ENCODE measurements at regions not wholly inside any gene's neighbourhood (a gene's known extent, or its start where the extent isn't known, plus 50 kb on each side); places are given as distances from the start of the nearest gene placed in this dataset.

DNA sequence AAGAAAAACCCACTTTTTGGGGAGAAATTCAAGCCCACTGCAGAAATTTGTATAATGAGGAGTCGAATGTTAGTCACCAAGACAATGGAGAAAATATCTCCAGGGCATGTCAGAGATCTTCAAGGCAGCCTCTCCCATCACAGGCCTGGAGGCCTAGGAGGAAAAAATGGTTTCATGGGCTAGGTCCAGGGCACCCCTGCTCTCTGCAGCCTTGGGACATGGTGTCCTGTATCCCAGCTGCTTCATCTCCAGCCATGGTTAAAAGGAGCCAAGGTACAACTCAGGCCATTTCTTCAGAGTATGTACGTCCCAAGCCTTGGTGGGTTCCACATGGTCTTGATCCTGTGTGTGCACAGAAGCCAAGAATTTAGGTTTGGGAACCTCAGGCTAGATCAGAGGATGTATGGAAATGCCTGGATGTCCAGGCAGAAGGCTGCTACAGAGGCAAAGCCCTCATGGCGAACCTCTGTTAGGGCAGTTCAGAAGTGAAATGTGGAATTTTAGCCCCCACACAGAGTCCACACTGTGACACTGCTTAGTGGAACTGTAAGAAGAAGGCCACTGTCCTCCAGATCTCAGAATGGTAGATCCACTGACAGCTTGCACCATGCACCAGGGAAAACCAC is 561.4 kb downstream of the ISL1 start:
- no peak for DNase-seq

DNA sequence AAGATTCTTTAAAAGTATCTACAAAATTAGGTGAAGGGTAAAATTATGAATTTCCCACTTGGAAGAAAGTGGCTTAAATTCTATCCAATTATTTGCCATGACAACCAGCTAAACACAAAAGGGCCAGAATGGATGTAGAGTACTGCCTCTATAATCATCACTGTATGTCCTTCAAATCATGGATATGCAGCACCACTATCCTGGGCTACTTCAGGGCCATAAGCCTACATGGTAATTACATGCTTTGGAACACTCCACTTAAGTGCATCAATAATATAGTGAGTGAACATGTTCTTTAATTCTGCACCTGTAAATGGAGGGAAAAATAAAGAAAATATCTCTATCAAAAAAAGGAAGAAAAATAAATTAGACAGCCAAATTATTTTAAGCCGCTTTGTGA is 575.2 kb downstream of the ISL1 start:
- DNase-seq, result no peak

DNA sequence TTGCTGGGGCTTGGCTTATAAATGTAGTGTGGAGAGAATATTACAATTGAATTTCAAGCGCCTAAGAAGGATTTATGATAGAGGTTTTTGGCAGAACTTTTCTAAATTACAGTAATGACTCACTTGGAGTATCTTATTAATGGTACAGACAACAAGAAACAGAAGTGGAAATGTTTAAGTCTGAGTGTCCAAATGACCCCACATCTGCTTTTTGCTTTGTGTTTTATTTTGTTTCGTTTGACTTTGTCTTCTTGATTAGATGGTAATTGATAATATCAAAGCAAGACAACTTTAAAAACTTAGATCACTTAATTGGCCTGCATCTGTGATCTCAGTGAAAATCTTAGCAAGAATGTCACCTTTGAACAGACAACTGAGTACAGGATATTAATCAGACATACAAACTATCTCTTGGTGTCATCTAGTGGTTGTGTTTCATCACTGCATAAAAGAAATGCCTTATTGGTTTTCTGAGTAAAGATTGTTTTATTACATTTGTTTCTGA is 577.4 kb downstream of the ISL1 start:
- no peak for DNase-seq

DNA sequence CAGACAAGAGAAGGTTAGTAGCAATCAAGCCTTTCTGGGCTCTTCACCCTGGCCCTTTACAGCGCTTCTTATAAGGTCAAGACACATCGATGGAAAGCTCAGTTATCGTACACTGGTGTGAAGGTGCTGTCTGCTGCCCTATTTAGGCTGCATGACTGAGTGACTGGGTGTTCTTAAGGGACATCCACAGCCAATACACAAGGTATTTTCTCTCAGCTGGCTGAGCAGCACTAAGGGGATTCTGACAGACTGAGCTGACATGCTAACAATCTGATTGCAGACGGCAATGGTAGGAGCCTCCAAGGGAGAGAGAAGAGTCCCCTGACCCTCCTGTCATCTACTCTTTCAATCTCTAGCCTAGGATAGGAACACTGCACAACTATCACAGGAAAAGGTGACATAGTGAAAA is 577.9 kb downstream of the ISL1 start:
- DNase-seq, result no peak

DNA sequence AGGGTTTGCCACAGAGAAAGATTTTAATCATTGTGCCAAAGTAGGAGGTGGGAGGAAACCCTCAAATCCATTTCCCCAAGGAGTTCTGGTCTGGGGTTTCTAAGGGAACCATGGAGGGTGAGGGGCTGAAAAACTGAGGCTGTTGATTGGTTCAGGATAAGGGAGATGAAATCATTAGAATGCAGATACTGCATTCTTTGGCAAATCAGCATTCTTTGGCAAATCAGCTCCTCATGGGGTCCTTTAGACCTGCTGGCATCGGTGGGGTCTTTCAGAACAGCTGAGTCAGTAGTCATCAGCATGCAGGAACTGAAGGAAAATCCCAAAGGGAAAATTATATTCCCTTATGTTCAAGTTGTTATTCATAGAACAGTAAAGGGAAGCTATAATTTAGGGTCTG is 585.5 kb downstream of the ISL1 start:
- DNase-seq, result no peak

DNA sequence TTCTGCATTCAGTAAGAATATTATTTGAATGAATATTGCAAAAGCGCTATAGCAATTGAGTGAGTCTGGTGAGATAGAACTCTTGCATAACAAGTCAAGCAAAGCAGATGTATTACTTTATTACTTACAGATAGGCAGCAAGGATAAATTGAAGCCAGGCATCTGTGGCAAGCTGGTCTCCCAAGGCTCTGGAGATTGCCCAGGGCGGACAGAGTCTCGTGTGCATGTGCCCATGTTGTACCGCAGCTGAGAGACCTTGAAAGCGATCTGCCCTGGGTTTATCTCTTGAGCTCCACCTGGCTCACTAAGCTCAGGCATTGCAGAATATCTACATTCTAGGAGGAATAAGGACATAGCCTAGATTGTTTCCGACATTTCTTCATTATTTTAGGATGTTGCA is 591.6 kb downstream of the ISL1 start:
- no peak for DNase-seq

DNA sequence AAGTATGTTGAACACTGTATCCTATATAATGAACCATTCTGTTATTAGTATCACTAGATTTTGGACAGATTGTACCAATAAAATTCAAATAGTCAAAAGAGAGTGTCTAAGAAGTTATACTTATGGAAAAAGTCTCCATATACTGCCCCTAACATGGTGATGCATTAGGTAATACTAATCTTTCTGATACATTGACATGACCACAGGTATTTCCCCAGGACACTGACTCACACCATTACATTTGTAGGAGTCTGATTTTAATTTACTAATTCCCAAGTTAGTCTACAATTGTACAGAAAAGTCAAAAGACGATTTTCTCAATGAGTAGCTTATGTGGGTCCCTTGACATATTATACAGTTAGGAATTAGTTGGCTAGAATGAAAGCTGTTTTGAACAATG is 593.8 kb downstream of the ISL1 start:
- no peak for DNase-seq

DNA sequence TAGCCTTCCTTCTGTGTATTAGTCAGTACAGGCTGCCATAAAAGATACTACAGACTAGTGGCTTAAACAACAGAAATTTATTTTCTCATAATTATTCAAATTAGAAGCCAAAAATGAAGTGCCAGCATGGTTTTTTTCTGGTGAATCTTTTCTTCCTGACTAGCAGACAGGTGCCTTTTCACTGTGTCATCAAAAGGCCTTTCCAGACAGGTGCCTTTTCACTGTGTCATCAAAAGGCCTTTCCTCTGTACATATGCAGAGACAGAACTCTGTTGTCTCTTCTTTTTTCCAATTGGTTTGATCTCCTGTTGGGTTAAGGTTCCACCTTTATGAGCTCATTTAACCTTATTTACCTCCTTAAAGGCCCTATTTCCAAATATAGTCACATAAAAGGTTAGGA is 599.9 kb downstream of the ISL1 start:
- no peak for DNase-seq

DNA sequence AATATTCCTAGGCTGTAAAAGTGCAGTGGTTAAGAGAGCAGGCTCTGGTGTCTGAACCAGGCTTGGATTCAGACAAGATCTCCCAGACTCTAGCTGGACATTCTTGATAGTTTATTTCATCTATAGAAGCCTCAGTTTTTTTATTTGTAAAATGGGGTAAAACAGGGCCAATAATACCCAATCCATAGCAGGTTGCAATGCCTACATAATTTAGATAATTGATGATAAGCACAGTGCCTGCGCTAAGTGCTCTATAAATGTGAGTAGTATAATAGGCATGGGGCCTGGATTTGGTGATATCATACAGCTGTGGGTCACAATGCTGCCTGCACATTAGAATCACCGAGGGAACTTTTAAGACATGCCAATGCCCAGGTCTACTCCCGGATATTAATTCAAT is 603.5 kb downstream of the ISL1 start:
- no peak for DNase-seq

DNA sequence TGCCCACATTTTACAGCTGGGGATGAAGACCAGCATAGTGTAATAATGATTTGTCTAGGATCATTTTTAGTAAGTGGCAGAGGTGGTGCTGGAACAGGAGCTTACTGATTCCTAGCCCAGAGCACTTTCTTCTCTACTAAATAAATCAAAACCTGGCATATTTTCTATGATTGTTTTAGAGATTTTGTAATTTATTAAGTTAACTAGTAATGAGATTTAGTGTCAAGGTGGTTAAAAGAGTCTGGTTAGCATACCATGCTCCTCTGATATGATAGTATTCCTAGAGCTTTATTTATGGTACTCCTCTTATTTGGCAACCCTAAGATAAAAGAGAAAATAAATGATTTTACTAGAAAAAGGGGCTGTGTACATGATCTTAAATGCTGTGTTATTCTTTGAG is 604.0 kb downstream of the ISL1 start:
- DNase-seq, result no peak

DNA sequence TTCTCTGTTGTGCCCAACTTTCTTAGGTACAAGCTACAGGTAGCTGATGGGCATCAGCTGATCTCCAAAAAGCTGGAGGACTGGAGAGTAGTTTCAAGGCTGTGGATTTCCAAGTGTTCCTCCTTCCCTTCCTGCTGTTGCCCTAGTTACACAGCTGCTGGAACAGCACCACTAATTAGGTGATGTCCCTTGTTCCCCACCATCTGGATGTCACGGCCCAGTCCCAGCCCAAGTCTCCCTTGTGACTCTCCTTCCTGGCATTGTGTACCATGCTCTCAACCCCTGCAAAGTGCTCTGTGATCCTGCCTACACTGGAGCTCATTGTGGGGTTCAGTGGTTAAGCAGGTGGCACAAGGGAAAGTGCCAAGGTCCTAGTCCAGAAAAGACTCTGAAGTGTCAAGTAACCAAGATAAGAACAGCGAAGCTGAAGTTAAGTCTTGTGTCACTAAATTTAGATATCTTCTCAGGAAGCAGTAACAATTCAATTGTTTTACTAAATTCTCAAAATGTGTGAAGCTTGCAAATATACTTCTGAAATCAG is 604.5 kb downstream of the ISL1 start:
- no peak for DNase-seq

DNA sequence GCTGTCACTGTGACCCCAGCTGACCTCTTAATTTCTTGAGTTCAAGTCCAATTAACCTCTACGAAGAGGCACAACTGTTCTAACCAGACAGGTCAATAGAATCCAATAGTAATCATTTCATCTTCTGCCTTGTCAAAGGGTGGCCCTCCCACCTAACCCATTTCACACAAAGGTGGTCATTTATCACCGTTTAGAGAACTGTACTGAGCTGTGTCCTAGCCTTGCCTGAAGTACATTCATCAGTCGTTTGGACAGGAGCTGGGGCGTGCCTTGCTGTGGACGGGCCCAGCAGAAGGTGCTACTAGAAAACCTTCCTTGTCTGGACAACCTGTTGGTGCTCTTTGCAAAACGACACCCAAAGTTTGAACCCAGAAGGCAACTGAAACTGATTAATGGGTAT is 605.4 kb downstream of the ISL1 start:
- DNase-seq, result no peak

DNA sequence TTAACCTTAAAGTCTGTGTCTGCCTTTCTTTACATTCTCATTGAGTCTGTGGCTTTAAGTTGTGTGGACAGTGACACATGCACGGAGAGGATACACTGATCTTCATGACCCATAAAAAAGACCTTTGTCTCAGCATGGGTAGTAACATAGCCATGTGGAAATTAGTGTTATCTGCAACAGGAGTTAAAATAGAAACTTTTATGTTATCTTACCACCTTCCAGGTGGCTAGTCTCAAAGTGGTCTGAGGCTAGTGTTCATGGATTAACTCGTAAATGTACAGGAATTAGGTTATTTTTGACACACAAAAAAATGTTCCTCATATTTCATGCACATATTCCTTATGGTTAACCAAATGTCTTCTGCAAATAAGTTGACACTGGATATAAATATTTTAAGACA is 607.0 kb downstream of the ISL1 start:
- DNase-seq, result no peak

DNA sequence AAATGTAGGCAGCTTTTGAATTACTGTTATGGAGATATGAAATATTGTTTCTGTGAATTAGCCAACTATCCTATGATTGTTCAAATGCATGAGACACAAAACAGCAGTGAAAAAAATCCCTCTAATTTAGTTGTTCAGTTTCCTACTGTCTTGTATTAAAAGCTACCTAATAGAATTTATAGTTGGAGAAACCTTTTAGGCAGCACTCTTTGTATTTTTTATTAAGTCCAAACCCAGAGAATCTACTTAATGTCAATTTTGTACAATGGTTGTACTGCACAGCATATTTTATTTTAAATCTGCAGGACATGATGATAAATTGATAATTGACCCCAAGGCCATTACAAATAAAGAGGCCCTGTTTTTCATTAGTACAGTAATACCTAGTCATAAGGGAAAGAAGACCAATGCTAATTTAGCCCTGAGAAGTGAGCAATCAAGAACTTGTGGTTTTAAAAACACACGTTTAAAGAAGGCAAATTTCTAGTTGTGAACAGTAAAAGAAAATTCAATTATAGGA is 607.5 kb downstream of the ISL1 start:
- DNase-seq, result no peak

DNA sequence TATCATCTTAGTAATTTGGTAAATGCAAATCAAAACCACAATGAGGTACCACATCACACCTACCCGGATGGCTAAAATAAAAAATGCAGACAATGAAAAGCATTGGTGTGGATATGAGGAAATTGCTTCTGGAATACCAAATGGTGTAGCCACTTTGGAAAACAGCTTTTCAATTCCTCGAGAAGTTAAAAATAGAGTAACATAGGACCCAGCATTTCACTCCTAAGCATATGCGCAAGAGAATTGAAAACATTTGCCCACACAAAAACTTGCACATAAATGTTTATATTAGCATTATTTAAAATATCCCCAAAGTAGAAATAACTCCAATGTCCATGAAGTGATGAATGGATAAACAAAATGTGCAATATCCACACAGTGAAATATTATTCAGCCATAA is 608.7 kb downstream of the ISL1 start:
- DNase-seq, result no peak

DNA sequence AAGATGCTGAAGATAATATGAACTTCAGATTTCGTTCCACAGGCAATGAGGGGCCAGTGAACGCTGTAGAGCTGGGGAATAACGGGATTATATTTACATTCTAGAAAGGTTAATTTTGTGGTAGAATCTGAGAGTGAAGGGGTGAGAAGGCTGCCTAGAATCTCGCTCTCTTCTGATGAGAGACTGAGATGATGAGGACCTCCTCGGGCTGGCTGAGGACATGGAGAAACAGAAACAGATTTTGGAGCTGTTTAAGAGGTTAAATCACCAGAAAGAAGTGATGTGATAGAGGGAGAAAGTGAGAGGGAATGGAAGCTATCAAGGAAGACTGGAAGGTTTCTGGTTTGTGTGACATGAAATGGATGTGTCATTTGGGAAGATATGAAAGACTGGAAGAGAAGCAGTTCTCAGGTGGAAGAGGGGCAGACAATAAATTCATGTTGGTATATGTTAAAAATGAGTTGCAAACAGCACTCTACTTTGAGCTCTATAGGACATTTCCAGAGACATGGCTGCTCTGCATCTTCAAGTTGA is 612.6 kb downstream of the ISL1 start:
- DNase-seq, result no peak

DNA sequence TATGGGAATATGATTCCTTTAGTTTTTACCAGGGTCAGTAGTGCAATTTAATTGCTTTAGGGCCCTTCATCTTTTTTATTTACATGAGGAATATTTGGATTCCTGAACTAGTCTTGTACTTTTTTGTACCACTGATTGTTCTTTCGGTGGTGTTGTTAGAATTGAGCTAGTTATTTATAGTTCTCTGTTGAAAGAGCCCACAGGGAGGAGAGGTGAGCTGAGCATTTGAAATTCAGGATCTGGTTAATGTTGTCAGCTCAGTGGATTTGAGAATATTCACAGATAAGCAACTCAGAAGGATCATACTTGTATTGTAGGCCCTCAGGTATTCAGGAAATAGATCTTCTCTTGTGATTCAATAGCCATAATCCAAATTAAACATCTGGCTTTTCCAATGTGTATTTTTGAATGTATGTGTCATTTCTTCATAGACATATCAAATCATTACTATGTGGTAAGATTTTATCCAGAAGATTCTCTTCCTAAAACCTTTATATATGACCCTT is 613.2 kb downstream of the ISL1 start:
- DNase-seq, result no peak

DNA sequence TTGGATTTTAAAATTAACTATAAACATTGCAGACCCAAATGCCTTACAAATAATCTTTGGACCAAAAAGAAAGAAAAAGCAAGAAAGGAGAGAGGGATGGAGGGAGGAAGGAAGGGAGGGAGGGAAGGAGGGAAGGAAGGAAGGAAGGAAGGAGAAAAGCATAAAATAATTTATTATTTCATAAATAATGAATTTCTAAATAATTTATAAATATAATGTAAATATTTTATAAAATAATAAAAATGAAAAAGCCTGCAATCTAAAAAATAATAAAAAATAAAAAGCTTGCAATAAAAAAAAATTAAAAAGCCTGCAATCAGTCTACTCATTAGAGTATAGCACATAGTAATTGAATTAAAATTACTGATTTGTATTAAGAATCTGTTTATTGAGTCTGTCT is 614.3 kb downstream of the ISL1 start:
- no peak for DNase-seq

DNA sequence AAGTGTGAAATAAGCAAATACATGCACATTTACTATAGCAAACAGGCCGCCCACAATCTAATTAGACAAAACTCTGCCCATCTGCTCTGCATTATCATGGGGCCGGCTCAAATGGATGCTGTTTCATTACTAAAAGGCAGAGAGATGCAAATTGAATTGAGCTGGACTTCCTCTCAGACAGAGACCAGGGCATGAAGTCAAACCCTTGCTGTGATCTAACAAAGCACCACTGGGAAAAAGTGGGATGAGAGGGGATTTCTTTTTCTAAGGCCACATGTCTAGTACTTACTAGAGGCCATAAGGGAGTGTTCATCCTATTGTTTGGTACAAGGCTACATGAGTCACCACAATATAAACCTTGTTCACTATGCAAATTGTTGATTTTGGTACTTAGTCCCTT is 614.7 kb downstream of the ISL1 start:
- DNase-seq, result no peak

DNA sequence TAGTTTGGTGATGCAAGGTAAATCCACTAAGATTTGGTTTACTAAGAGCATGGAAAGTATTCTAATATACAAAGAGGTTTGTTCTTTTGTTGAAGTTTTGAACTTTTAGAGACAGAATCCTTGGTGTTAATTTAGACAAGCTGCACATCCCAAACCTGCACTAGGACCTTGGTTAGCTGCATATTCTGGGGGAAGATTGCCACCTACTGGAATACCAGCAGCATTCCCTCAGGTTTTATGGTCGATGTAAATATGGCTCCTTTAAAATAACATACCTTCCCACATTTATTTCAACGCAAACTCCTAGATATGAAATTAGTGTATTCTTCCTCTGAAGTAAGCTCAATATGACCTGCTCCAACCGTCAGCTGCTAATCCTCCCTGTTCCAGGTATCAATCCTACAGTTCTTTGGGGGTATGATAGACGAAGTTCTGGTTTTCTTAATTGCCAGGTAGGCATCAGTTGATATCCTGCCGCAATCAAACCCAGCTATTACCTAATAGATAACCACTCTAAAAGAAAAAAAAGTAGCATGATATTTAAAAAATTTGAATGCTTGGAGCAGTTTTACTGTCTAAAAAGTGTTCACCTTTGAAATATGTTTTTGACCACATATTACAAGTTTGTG is 624.1 kb downstream of the ISL1 start:
- DNase-seq, result no peak

DNA sequence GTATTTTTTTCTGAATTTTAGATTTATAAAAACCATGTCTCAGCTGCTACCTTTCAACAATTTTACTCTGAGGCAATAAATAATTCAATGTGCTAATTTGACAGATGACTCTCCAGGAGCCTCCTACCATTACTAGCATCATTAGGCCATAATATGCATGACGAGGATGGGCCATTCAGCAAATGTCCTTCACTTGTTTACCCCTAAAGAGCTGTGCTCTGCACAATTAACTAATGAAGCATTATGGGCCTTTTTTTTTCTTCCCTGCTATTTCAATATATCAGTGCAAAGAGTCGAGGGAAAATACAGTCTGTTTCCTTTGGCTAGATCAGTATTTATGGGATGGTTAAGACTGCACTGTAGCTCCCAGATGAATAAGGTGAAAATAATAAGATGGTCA is 627.2 kb downstream of the ISL1 start:
- no peak for DNase-seq

DNA sequence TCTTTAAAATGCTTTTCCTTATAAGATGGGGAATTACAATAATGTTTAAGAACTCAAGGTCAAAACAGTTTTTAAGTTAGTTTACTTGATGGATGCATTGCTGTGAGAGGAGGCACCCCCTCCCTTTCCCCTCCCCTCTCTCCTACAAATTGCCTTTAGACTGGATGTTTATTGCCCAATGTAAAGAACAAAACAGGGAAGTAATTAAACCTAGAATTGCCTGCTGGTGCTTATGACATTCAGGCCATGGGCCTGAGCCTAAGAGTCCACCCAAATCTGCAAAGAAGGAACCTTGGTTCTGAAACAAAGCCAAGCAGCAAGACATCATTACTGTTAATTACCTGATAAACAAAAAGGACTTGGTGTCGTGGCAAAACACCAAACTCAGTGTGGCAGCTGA is 630.3 kb downstream of the ISL1 start:
- no peak for DNase-seq

DNA sequence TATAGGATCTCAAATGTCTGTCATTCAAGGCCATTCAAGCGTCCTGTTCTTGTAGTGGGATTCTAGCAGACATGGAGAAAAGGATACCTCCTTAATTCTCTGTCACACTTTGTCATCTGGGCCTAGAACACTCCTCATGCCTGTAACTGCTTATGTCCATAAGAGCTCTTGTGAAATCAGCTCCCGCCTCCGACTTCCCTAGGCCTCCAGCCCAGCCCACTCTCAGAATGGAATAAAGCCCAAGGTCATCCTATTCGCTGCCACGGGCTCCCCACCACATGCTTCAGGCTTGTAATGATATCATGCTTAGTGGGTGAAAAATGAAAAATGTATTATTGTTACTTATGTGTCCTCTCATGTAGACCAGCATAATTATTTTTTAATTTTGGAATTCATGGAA is 632.5 kb downstream of the ISL1 start:
- no peak for DNase-seq

DNA sequence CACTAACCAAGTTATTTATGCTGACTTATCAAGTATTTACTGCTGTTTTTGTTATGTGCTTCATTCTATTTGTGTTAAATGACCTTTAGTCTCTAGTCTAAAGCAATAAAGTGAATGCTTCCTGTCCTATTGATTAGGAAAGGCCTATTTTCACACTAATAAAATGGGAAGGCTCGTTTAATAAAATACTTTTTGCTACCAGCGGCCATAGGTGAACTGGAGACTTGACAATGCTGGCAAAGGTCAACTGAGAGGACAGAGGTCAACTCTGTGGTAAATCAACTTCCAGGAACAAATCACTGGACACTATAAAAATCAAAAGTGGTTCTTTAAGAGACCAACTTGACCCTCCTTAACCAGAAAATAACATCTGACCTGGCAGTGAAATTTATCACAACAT is 634.3 kb downstream of the ISL1 start:
- no peak for DNase-seq

All from NCI-H510A (cell line).